AG04449 (cell line): ENCODE measurements at regions not wholly inside any gene's neighbourhood (a gene's known extent, or its start where the extent isn't known, plus 50 kb on each side); places are given as distances from the start of the nearest gene placed in this dataset.
"Not testable (repeated sequence)": the region's sequence is repeated elsewhere in the genome, so short reads cannot be mapped to it uniquely, and the experiment has no call there.

Source experiments
- CTCF ChIA-PET: fragments of 350-600 bp; formaldehyde crosslinking; extraction: SDS; loops from one replicate; lab custom pipeline; 2021; ENCODE audit warnings: antibody characterized with exemption; lab: Yijun Ruan, JAX
- POLR2A ChIA-PET: fragments of 400-600, 350-600 bp; formaldehyde crosslinking; extraction: SDS; loops from one replicate; lab custom pipeline; 2020; ENCODE audit warnings: antibody characterized with exemption, inconsistent platforms; lab: Yijun Ruan, JAX
- DNase-seq: peaks from one replicate; pipeline ENCODE4 v3.0.0-alpha.2; 2010; ENCODE audit warnings: low read depth, low spot score
- H3K4me3 ChIP-seq: 2 replicates; pipeline ENCODE4 v1.5.1; 2011; ENCODE audit warnings: low read depth, mild to moderate bottlenecking, control low read depth, low read length
- TF ChIP-seq, protein P1 (sequence below): IDR thresholded peaks from one replicate; pipeline ENCODE4 v1.5.1; 2011; ENCODE audit warnings: mild to moderate bottlenecking, moderate library complexity, low read length, control low read depth, inconsistent platforms; ENCODE audit not compliant: insufficient read depth; ENCODE audit errors: missing control alignments

DNA sequence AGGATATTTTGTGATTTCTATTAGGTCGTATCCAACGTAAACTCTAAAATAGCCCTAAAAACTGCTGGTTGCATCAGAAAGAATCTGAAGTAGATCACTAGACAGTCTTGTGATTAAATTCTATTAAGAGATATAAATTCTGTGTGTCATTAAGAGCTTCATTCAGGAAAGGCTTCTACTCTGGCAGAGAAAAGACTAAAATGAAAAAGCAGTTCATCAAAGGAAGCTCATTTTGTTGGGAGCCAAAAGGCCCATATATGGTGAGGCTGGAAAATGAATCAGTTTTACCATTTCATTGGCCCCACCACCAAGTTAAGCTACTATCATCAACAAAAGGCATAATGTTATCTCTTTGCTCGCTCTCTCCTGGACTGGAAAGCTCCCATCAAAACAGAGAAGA, 261.1 kb downstream of the SATB2 start:
- ChIA-PET POLR2A (no interaction called here), CTCF (no interaction called here)
- no peak overlapping the region for H3K4me3 ChIP-seq
- DNase-seq = no peak
- TF ChIP-seq, protein P1, sequence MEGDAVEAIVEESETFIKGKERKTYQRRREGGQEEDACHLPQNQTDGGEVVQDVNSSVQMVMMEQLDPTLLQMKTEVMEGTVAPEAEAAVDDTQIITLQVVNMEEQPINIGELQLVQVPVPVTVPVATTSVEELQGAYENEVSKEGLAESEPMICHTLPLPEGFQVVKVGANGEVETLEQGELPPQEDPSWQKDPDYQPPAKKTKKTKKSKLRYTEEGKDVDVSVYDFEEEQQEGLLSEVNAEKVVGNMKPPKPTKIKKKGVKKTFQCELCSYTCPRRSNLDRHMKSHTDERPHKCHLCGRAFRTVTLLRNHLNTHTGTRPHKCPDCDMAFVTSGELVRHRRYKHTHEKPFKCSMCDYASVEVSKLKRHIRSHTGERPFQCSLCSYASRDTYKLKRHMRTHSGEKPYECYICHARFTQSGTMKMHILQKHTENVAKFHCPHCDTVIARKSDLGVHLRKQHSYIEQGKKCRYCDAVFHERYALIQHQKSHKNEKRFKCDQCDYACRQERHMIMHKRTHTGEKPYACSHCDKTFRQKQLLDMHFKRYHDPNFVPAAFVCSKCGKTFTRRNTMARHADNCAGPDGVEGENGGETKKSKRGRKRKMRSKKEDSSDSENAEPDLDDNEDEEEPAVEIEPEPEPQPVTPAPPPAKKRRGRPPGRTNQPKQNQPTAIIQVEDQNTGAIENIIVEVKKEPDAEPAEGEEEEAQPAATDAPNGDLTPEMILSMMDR = no peak

DNA sequence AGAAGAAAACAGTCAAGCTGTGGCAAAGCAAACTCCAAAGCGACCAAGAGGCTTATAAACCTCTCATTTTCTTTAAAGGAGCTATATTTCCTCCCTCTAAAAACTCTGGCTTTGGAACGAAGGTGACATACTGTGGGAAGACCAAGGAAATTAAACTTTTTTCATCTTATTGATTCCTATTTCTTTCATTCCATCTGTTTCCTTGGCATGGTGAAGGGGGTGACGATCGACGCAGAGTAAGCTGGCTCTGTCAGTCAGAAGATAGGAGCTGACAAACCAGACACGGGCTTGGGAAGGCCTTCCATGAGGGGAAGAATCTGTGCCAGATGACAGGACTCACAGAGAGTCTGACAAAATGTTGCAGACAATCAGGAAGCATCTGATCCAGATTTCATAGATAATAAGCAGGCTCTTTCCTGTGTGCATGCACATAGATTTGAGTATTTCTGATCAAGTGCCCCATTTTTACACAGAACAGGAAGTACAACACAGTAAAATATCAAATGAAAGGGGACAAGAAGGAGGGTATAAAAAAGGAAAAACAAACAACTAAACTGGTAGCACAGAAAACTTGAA, 261.7 kb downstream of the SATB2 start:
- DNase-seq = no peak
- POLR2A ChIA-PET = no interaction called here
- H3K4me3 ChIP-seq = no peak overlapping the region
- CTCF ChIA-PET = no interaction called here
- TF ChIP-seq, protein P1 = no peak

DNA sequence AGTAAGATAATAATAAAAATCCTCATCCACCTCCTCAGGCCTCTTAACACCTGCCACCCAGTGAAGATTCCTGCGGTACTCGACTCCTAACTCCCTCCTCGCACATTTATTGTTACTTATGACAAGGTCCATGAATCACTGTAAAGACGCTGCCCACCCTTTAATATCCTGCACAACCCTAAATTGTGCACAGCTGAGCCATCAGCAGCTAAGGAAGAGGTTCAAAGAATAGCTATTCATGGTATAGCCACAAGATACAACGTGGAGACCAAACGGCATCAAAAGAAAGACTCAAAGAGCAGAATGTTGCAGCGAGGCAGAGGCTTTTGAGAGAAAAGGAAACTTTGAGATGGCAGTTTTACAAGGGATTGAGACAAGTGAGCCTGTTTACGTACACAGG, 266.3 kb downstream of the SATB2 start:
- DNase-seq = no peak
- no peak overlapping the region for H3K4me3 ChIP-seq
- ChIA-PET POLR2A (no interaction called here), CTCF (no interaction called here)
- TF ChIP-seq, protein P1 = no peak

DNA sequence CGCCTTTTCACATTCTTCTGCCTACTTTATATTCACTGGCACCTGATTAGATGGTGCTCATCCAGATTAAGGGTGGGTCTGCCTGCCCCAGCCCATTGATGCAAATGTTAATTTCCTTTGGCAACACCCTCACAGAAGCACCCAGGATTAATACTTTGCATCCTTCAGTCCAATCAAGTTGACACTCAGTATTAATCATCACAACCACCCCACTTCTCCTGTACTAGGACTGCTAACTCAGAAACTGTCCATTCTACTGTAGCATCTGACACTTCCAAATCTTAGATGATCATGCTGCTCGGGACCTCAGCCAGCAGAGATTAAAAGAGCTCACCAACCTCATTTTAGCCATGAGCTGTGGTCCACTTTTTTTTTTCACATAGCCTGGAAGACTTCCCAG, 268.5 kb downstream of the SATB2 start:
- ChIA-PET CTCF (no interaction called here), POLR2A (no interaction called here)
- H3K4me3 ChIP-seq = no peak overlapping the region
- TF ChIP-seq, protein P1 = no peak
- DNase-seq = no peak

DNA sequence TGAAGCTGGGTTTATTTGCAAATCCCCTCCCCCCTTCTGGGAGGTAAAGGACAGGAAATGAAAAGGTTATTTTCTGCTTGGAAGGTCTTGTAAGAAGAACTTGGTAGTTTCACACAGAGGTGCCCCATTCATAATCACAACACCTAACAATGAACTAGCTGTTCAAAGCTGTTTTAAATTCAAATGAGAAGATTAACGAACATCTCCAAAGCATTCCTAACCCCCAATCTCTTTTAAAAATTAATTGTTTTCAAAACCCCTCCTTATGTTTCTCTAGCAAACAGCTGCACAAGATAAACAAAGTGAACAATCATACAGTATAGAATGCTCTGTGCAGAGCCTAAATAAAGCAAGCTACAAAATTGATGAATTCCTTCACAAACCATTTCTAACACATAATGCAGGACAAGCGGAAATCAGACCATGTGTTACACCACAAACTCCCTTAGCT, 271.4 kb downstream of the SATB2 start:
- TF ChIP-seq, protein P1 = no peak
- CTCF ChIA-PET = interaction anchor here (0.9 kb wide), 1 partner anchor 29 kb away, joined by 3 read pairs; no protein-coding TSS in a partner anchor
- no peak overlapping the region for H3K4me3 ChIP-seq
- DNase-seq = no peak
- POLR2A ChIA-PET = no interaction called here

DNA sequence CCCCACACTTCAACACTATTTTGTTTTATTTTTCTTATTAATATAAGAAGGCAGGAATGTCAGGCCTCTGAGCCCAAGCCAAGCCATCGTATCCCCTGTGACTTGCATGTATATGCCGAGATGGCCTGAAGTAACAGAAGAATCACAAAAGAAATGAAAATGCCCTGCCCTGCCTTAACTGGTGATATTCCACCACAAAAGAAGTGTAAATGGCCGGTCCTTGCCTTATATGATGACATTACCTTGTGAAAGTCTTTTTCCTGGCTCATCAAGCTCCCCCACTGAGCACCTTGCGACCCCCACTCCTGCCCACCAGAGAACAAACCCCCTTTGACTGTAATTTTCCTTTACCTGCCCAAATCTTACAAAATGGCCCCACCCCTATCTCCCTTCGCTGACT, 272.6 kb downstream of the SATB2 start:
- CTCF ChIA-PET, POLR2A ChIA-PET, DNase-seq, H3K4me3 ChIP-seq: not testable (repeated sequence)
